ENCODE measurements at regions not wholly inside any gene's neighbourhood (a gene's known extent, or its start where the extent isn't known, plus 50 kb on each side); places are given as distances from the start of the nearest gene placed in this dataset.

GRCh38 chr1:94668528-94668927 is 127.0 kb upstream of the F3 start:
- Histone ChIP-seq H3K9ac (ENCODE audit: low read depth, low read length, poor library complexity, severe bottlenecking) (no peak overlapping the region), H3K27me3 (ENCODE audit: insufficient read depth, low read length, poor library complexity, severe bottlenecking) (no peaks in the 10 kb centered on the region), H3K4me2 (ENCODE audit: low read depth, low read length, poor library complexity, severe bottlenecking) (no peak overlapping the region), H3K79me2 (ENCODE audit: insufficient read depth, low read length) (no peaks in the 10 kb centered on the region), H3K4me1 (ENCODE audit: insufficient read depth, low read length, poor library complexity, severe bottlenecking) (peaks cover 29% of the 10 kb centered on the region), H2AFZ (ENCODE audit: low read length) (no peak overlapping the region), H3K4me3 (ENCODE audit: low read length, poor library complexity, severe bottlenecking) (no peak overlapping the region), H3K36me3 (ENCODE audit: insufficient read depth, low read length) (no peaks in the 10 kb centered on the region), H3K9me3 (ENCODE audit: insufficient read depth, low read depth, low read length) (no peaks in the 10 kb centered on the region), H3K9me2 (replicated peaks; ENCODE audit: low read depth, low read length) (no peaks in the 10 kb centered on the region), H4K20me1 (ENCODE audit: insufficient read depth, low read length, poor library complexity, severe bottlenecking) (no peaks in the 10 kb centered on the region), H3F3A (ENCODE audit: low read depth) (no peaks in the 10 kb centered on the region)
- TF ChIP-seq, protein P1, sequence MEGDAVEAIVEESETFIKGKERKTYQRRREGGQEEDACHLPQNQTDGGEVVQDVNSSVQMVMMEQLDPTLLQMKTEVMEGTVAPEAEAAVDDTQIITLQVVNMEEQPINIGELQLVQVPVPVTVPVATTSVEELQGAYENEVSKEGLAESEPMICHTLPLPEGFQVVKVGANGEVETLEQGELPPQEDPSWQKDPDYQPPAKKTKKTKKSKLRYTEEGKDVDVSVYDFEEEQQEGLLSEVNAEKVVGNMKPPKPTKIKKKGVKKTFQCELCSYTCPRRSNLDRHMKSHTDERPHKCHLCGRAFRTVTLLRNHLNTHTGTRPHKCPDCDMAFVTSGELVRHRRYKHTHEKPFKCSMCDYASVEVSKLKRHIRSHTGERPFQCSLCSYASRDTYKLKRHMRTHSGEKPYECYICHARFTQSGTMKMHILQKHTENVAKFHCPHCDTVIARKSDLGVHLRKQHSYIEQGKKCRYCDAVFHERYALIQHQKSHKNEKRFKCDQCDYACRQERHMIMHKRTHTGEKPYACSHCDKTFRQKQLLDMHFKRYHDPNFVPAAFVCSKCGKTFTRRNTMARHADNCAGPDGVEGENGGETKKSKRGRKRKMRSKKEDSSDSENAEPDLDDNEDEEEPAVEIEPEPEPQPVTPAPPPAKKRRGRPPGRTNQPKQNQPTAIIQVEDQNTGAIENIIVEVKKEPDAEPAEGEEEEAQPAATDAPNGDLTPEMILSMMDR (conservative IDR thresholded peaks at IDR 0.05; ENCODE audit: low read length), result no peak
- TF ChIP-seq EZH2phosphoT487 (IDR thresholded peaks at IDR 0.05; ENCODE audit: borderline replicate concordance), result no peak

- TF ChIP-seq, protein P1 (conservative IDR thresholded peaks at IDR 0.05; ENCODE audit: low read length), result no peak
- TF ChIP-seq EZH2phosphoT487 (IDR thresholded peaks at IDR 0.05; ENCODE audit: borderline replicate concordance), result no peak
- H3K4me2 ChIP-seq (ENCODE audit: low read depth, low read length, poor library complexity, severe bottlenecking), result no peak overlapping the region
- H3K27me3 ChIP-seq (ENCODE audit: insufficient read depth, low read length, poor library complexity, severe bottlenecking), result no peaks in the 10 kb centered on the region
- no peak overlapping the region for H3K9ac ChIP-seq (ENCODE audit: low read depth, low read length, poor library complexity, severe bottlenecking)
- no peaks in the 10 kb centered on the region for H3K9me2 ChIP-seq (replicated peaks; ENCODE audit: low read depth, low read length)
- peak overlapping the region; percentile 71; the same call in 1 of the 2 replicates for H2AFZ ChIP-seq (ENCODE audit: low read length)
- peaks cover 29% of the 10 kb centered on the region for H3K4me1 ChIP-seq (ENCODE audit: insufficient read depth, low read length, poor library complexity, severe bottlenecking)
- no peak overlapping the region for H3K4me3 ChIP-seq (ENCODE audit: low read length, poor library complexity, severe bottlenecking)
- no peaks in the 10 kb centered on the region for H3K9me3 ChIP-seq (ENCODE audit: insufficient read depth, low read depth, low read length)
- H3F3A ChIP-seq (ENCODE audit: low read depth), result no peaks in the 10 kb centered on the region
- H3K79me2 ChIP-seq (ENCODE audit: insufficient read depth, low read length), result no peaks in the 10 kb centered on the region
- no peaks in the 10 kb centered on the region for H3K36me3 ChIP-seq (ENCODE audit: insufficient read depth, low read length)
- H4K20me1 ChIP-seq (ENCODE audit: insufficient read depth, low read length, poor library complexity, severe bottlenecking), result no peaks in the 10 kb centered on the region
These were observed 126.3 kb upstream of the F3 start for GRCh38 chr1:94667818-94668217.

GRCh38 chr1:94666797-94667196 is 125.2 kb upstream of the F3 start:
- no peaks in the 10 kb centered on the region for H3K79me2 ChIP-seq (ENCODE audit: insufficient read depth, low read length)

More at GRCh38 chr1:94666797-94667196, 125.2 kb upstream of the F3 start:
- H3K27me3 ChIP-seq (ENCODE audit: insufficient read depth, low read length, poor library complexity, severe bottlenecking), result no peaks in the 10 kb centered on the region
- peaks cover 29% of the 10 kb centered on the region for H3K4me1 ChIP-seq (ENCODE audit: insufficient read depth, low read length, poor library complexity, severe bottlenecking)
- TF ChIP-seq, protein P1 (conservative IDR thresholded peaks at IDR 0.05; ENCODE audit: low read length), result no peak
- no peak for TF ChIP-seq EZH2phosphoT487 (IDR thresholded peaks at IDR 0.05; ENCODE audit: borderline replicate concordance)
- H3K4me3 ChIP-seq (ENCODE audit: low read length, poor library complexity, severe bottlenecking), result no peak overlapping the region
- H3K9me3 ChIP-seq (ENCODE audit: insufficient read depth, low read depth, low read length), result no peaks in the 10 kb centered on the region
- no peaks in the 10 kb centered on the region for H4K20me1 ChIP-seq (ENCODE audit: insufficient read depth, low read length, poor library complexity, severe bottlenecking)
- peak overlapping the region; percentile 71 for H2AFZ ChIP-seq (ENCODE audit: low read length)
- no peaks in the 10 kb centered on the region for H3K9me2 ChIP-seq (replicated peaks; ENCODE audit: low read depth, low read length)
- no peaks in the 10 kb centered on the region for H3K36me3 ChIP-seq (ENCODE audit: insufficient read depth, low read length)
- no peak overlapping the region for H3K4me2 ChIP-seq (ENCODE audit: low read depth, low read length, poor library complexity, severe bottlenecking)
- no peaks in the 10 kb centered on the region for H3F3A ChIP-seq (ENCODE audit: low read depth)
- H3K9ac ChIP-seq (ENCODE audit: low read depth, low read length, poor library complexity, severe bottlenecking), result no peak overlapping the region
